ENCODE measurements at regions not wholly inside any gene's neighbourhood (a gene's known extent, or its start where the extent isn't known, plus 50 kb on each side); places are given as distances from the start of the nearest gene placed in this dataset.

GRCh38 chr5:36489505-36489904 lies 116.9 kb upstream of the SLC1A3 start:
- no peak overlapping the region for H3K4me3 ChIP-seq (replicated peaks; ENCODE audit: low read depth, low read length)
- no peak for TF ChIP-seq CTCF (IDR thresholded peaks at IDR 0.05; ENCODE audit: low read length, missing control alignments)
- no peak for DNase-seq (ENCODE audit: low read depth)

- no peak for DNase-seq (ENCODE audit: low read depth)
- H3K4me3 ChIP-seq (replicated peaks; ENCODE audit: low read depth, low read length), result no peak overlapping the region
- TF ChIP-seq CTCF (IDR thresholded peaks at IDR 0.05; ENCODE audit: low read length, missing control alignments), result no peak
Measured at GRCh38 chr5:36491856-36492255, 114.5 kb upstream of the SLC1A3 start.

GRCh38 chr5:36492984-36493654 lies 113.3 kb upstream of the SLC1A3 start:
- no peak for DNase-seq (ENCODE audit: low read depth)

GRCh38 chr5:36494028-36494427 lies 112.4 kb upstream of the SLC1A3 start:
- H3K4me3 ChIP-seq (replicated peaks; ENCODE audit: low read depth, low read length), result no peak overlapping the region
- no peak for TF ChIP-seq CTCF (IDR thresholded peaks at IDR 0.05; ENCODE audit: low read length, missing control alignments)
- DNase-seq (ENCODE audit: low read depth), result no peak

More at GRCh38 chr5:36492984-36493654, 113.3 kb upstream of the SLC1A3 start:
- no peak for TF ChIP-seq CTCF (IDR thresholded peaks at IDR 0.05; ENCODE audit: low read length, missing control alignments)
- H3K4me3 ChIP-seq (replicated peaks; ENCODE audit: low read depth, low read length), result no peak overlapping the region

- TF ChIP-seq CTCF (IDR thresholded peaks at IDR 0.05; ENCODE audit: low read length, missing control alignments), result no peak
- no peak overlapping the region for H3K4me3 ChIP-seq (replicated peaks; ENCODE audit: low read depth, low read length)
- DNase-seq (ENCODE audit: low read depth), result peak; percentile 7
Measured at GRCh38 chr5:36494841-36495601, 111.4 kb upstream of the SLC1A3 start.

- H3K4me3 ChIP-seq (replicated peaks; ENCODE audit: low read depth, low read length), result no peak overlapping the region
- TF ChIP-seq CTCF (IDR thresholded peaks at IDR 0.05; ENCODE audit: low read length, missing control alignments), result no peak
- no peak for DNase-seq (ENCODE audit: low read depth)
Measured at GRCh38 chr5:36495611-36496010, 110.8 kb upstream of the SLC1A3 start.
